Thyroid gland (tissue), 4 donors: ENCODE measurements at regions not wholly inside any gene's neighbourhood (a gene's known extent, or its start where the extent isn't known, plus 50 kb on each side); places are given as distances from the start of the nearest gene placed in this dataset.

Source experiments
- DNase-seq, 2 donors: peaks; one replicate each; pipeline ENCODE4 v3.0.0-alpha.2; 2019
- H3K27ac ChIP-seq, 3 donors: fragments of 200-600 bp; sonication (generic); 1 replicate in 2 of 3; 2 replicates in 1 of 3; pipeline ENCODE4 v1.5.1; 2016 to 2019; ENCODE audit warnings: mild to moderate bottlenecking in 1 of 3, moderate library complexity in 1 of 3
- H3K27me3 ChIP-seq: fragments of 200-600 bp; sonication (generic); one replicate; pipeline ENCODE4 v1.5.1; 2019
- H3K36me3 ChIP-seq, 2 donors: fragments of 200-600 bp; sonication (generic); one replicate each; pipeline ENCODE4 v1.5.1; 2016 to 2019
- H3K4me1 ChIP-seq, 2 donors: fragments of 200-600 bp; sonication (generic); one replicate each; pipeline ENCODE4 v1.5.1; 2017 to 2019
- H3K4me3 ChIP-seq, 3 donors: fragments of 200-600 bp; sonication (generic); replicated peaks in 1 of 3; 1 replicate in 2 of 3; 2 replicates in 1 of 3; pipeline ENCODE4 v1.5.1; 2016; ENCODE audit warnings: mild to moderate bottlenecking in 1 of 3
- H3K9me3 ChIP-seq: fragments of 200-600 bp; sonication (generic); one replicate; pipeline ENCODE4 v1.5.1; 2017
- CTCF ChIP-seq, 6 experiments: fragments of 200-600 bp in 3 of 6; fragments of 450-650 bp in 3 of 6; sonication (generic) in 3 of 6; IDR thresholded peaks; one replicate each; pipeline ENCODE4 v1.5.1; 2016 to 2019; ENCODE audit warnings: antibody characterized with exemption in 6 of 6, mild to moderate bottlenecking in 2 of 6, inconsistent platforms in 1 of 6, moderate library complexity in 1 of 6
- POLR2A ChIP-seq, 2 donors: fragments of 450-650 bp; IDR thresholded peaks; one replicate each; pipeline ENCODE4 v1.6.1; 2017; ENCODE audit warnings: antibody characterized with exemption in 2 of 2, mild to moderate bottlenecking in 2 of 2, moderate library complexity in 1 of 2
- WGBS, 2 donors: methylation state at CpG; one replicate each; pipeline ENCODE4 v1.1.5; 2017; 5-methylcytosine and 5-hydroxymethylcytosine counted together
- intact Hi-C: fragments of 100-400 bp; cut with DNase I; formaldehyde crosslinking; loops from one replicate; pipeline ENCODE4 v1.15.1; 2023

DNA sequence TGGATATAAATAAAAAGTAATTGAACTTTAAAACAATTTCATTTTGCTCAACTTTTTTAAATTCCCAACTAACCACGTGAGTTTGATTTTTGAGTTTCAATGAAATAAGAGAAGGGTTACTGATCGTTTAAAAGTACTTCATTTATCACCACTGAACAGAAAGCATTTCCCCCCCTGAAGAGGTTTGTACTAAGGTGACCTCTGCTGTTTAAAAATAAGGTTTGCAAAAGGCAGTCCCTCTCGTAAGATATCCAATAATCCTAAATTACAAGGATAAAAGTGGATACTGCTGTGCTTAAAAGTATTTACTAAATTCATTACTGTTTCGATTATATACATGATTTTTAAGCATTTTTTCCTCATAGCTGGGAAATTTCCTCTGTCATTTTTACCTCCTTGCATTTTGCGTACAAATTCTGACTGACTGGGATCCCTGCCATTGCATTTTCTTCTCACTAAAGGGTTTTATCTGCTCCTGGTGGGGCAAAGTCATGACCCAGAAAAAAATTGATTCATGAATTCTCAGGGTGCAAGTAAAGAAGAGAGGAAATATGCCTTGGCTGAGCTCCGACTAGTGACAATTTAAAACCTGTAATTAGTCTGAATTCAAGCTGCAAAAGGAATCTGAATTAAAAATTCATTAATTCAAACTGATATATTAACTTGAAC, 463.8 kb downstream of the PRKD1 start:
- H3K9me3 ChIP-seq, result no peaks in the 10 kb centered on the region
- 38 to 42% methylated on average over 6 of the region's 6 CpGs for WGBS, 2 donors
- intact Hi-C loops, result no loop called here
- no peaks in the 10 kb centered on the region for H3K27me3 ChIP-seq
- no peak overlapping the region for H3K27ac ChIP-seq
- TF ChIP-seq CTCF (IDR thresholded peaks at IDR 0.05), result no peak
- no peak for TF ChIP-seq POLR2A (IDR thresholded peaks at IDR 0.05)
- DNase-seq, result no peak
- H3K36me3 ChIP-seq, result no peaks in the 10 kb centered on the region
- no peak overlapping the region for H3K4me3 ChIP-seq
- no peaks in the 10 kb centered on the region for H3K4me1 ChIP-seq

DNA sequence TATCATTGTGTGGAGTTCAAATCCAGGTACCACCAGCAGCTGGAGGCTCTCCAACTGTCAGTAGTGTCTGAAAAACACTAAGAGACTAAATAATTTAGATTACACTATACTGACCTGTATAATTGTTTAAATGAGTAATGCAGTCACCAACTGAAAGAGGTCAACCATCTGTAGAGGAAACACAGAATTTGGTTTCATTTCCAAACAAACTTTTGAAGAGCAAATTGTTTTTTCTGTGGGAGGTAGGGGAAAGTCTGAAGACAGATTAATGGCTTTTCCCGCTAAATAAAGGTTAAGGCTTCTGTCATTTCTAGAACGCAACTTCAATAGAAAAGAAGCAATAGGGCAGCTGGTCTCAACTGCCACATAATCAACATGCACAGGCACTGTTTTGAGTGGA, 462.6 kb downstream of the PRKD1 start:
- intact Hi-C loops, result no loop called here
- no peaks in the 10 kb centered on the region for H3K27me3 ChIP-seq
- no peak for DNase-seq
- no peaks in the 10 kb centered on the region for H3K4me1 ChIP-seq
- 59 to 64% methylated on average over 2 of the region's 2 CpGs for WGBS, 2 donors
- no peaks in the 10 kb centered on the region for H3K9me3 ChIP-seq
- H3K4me3 ChIP-seq, result no peak overlapping the region
- no peaks in the 10 kb centered on the region for H3K36me3 ChIP-seq
- TF ChIP-seq POLR2A (IDR thresholded peaks at IDR 0.05), result no peak
- H3K27ac ChIP-seq, result no peak overlapping the region

GRCh38 chr14:29475641-29476040, 452.0 kb downstream of the PRKD1 start:
- H3K9me3 ChIP-seq, result no peaks in the 10 kb centered on the region
- no peak overlapping the region for H3K27ac ChIP-seq
- H3K27me3 ChIP-seq, result no peaks in the 10 kb centered on the region
- TF ChIP-seq POLR2A (IDR thresholded peaks at IDR 0.05) (no peak), CTCF (IDR thresholded peaks at IDR 0.05) (no peak)
- H3K36me3 ChIP-seq, result no peaks in the 10 kb centered on the region
- DNase-seq, result no peak
- intact Hi-C loops, result no loop called here
- no peaks in the 10 kb centered on the region for H3K4me1 ChIP-seq
- H3K4me3 ChIP-seq, result no peak overlapping the region

- Histone ChIP-seq H3K9me3 (no peaks in the 10 kb centered on the region), H3K4me1 (no peaks in the 10 kb centered on the region), H3K36me3 (no peaks in the 10 kb centered on the region), H3K27ac (no peak overlapping the region), H3K27me3 (no peaks in the 10 kb centered on the region), H3K4me3 (no peak overlapping the region)
- no peak for TF ChIP-seq POLR2A (IDR thresholded peaks at IDR 0.05)
- TF ChIP-seq CTCF (IDR thresholded peaks at IDR 0.05), result no peak
- intact Hi-C loops, result no loop called here
- DNase-seq, result no peak
- 90 to 95% methylated on average over 4 of the region's 4 CpGs for WGBS, 2 donors
Observed at GRCh38 chr14:29486132-29486531, 441.5 kb downstream of the PRKD1 start.

DNA sequence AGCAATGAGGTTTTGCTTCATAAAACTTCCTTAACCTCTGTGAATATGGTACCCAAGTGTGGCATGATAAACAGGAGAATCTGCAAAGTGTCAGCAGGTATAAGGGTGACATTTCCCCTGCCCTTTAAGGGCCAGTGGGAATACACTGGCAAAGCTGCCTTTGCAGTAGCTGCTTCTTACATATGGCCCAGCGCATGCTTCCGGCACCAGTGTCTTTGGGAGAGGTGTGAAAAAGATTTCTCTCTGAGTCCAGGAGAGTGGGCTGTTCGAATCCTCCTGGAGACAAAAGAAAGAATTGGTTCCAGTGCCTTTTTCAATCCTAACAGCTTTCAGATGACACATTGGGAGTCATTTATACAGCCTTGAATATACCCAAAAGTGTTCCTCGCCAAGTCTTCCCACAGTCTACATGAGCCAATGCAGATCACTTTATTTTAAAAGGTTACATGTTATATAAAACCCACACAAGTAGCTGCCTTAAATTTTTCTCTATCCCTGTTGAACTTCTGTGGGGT, 437.7 kb downstream of the PRKD1 start:
- TF ChIP-seq POLR2A (IDR thresholded peaks at IDR 0.05) (no peak), CTCF (IDR thresholded peaks at IDR 0.05) (no peak)
- Histone ChIP-seq H3K27ac (no peak overlapping the region), H3K4me1 (no peaks in the 10 kb centered on the region), H3K4me3 (no peak overlapping the region), H3K9me3 (no peaks in the 10 kb centered on the region), H3K36me3 (no peaks in the 10 kb centered on the region), H3K27me3 (no peaks in the 10 kb centered on the region)
- DNase-seq, result no peak
- intact Hi-C loops, result no loop called here
- WGBS, 2 donors, result 83 to 88% methylated on average over 4 of the region's 4 CpGs
